H1 (cell line): ENCODE measurements at regions not wholly inside any gene's neighbourhood (a gene's known extent, or its start where the extent isn't known, plus 50 kb on each side); places are given as distances from the start of the nearest gene placed in this dataset.

Source experiments
- HDAC6 ChIP-seq: IDR thresholded peaks from one replicate; pipeline ENCODE4 v1.7.1; 2012; ENCODE audit warnings: low read depth, mild to moderate bottlenecking, inconsistent platforms, low read length, moderate library complexity
- TEAD4 ChIP-seq: IDR thresholded peaks from 2 replicates; pipeline ENCODE4 v1.6.1; 2012; ENCODE audit warnings: low read depth, low read length, inconsistent platforms, mixed read lengths
- YY1 ChIP-seq: IDR thresholded peaks from 2 replicates; pipeline ENCODE4 v1.6.1; 2011; ENCODE audit warnings: low read depth, mild to moderate bottlenecking, low read length

GRCh38 chrX:42463706-42464490 lies 314.1 kb downstream of the PPP1R2C start (continued):
- TF ChIP-seq YY1 (no peak), TEAD4 (no peak), HDAC6 (no peak)
